ENCODE measurements at regions not wholly inside any gene's neighbourhood (a gene's known extent, or its start where the extent isn't known, plus 50 kb on each side); places are given as distances from the start of the nearest gene placed in this dataset.
"Not testable (repeated sequence)": the region's sequence is repeated elsewhere in the genome, so short reads cannot be mapped to it uniquely, and the experiment has no call there.

GRCh38 chr2:48190230-48190629 is 124.3 kb upstream of the FOXN2 start:
- DNase-seq (ENCODE audit: low read depth): no peak

GRCh38 chr2:48194641-48195040 is 119.8 kb upstream of the FOXN2 start:
- no peak for DNase-seq (ENCODE audit: low read depth)

- DNase-seq (ENCODE audit: low read depth): no peak
Observed at GRCh38 chr2:48195169-48195568, 119.3 kb upstream of the FOXN2 start.

- no peak for DNase-seq (ENCODE audit: low read depth)
Observed at GRCh38 chr2:48197618-48198017, 116.9 kb upstream of the FOXN2 start.

- DNase-seq (ENCODE audit: low read depth): no peak
Observed at GRCh38 chr2:48198371-48198770, 116.1 kb upstream of the FOXN2 start.

GRCh38 chr2:48199070-48199469 is 115.4 kb upstream of the FOXN2 start:
- no peak for DNase-seq (ENCODE audit: low read depth)

GRCh38 chr2:48200620-48201293 is 113.7 kb upstream of the FOXN2 start:
- DNase-seq (ENCODE audit: low read depth): no peak

GRCh38 chr2:48201435-48201834 is 113.0 kb upstream of the FOXN2 start:
- not testable (repeated sequence) for DNase-seq (ENCODE audit: low read depth)

- DNase-seq (ENCODE audit: low read depth): no peak
Observed at GRCh38 chr2:48202863-48203642, 111.4 kb upstream of the FOXN2 start.

GRCh38 chr2:48203668-48204067 is 110.8 kb upstream of the FOXN2 start:
- DNase-seq (ENCODE audit: low read depth): no peak

- no peak for DNase-seq (ENCODE audit: low read depth)
Observed at GRCh38 chr2:48204750-48205136, 109.7 kb upstream of the FOXN2 start.

- no peak for DNase-seq (ENCODE audit: low read depth)
Observed at GRCh38 chr2:48205137-48205798, 109.2 kb upstream of the FOXN2 start.

- DNase-seq (ENCODE audit: low read depth): not testable (repeated sequence)
Observed at GRCh38 chr2:48206056-48206656, 108.3 kb upstream of the FOXN2 start.

GRCh38 chr2:48207201-48207641 is 107.3 kb upstream of the FOXN2 start:
- DNase-seq (ENCODE audit: low read depth): no peak

GRCh38 chr2:48207851-48208250 is 106.6 kb upstream of the FOXN2 start:
- no peak for DNase-seq (ENCODE audit: low read depth)

GRCh38 chr2:48209214-48209885 is 105.1 kb upstream of the FOXN2 start:
- no peak for DNase-seq (ENCODE audit: low read depth)

- DNase-seq (ENCODE audit: low read depth): no peak
Observed at GRCh38 chr2:48210189-48210588, 104.3 kb upstream of the FOXN2 start.

- no peak for DNase-seq (ENCODE audit: low read depth)
Observed at GRCh38 chr2:48213646-48214045, 100.8 kb upstream of the FOXN2 start.

GRCh38 chr2:48218169-48218568 is 96.3 kb upstream of the FOXN2 start:
- no peak for DNase-seq (ENCODE audit: low read depth)

GRCh38 chr2:48219234-48219554 is 95.3 kb upstream of the FOXN2 start:
- DNase-seq (ENCODE audit: low read depth): no peak

GRCh38 chr2:48219555-48220436 is 94.7 kb upstream of the FOXN2 start:
- DNase-seq (ENCODE audit: low read depth): no peak

Data from stromal cell of bone marrow (primary cell).